ENCODE measurements at regions not wholly inside any gene's neighbourhood (a gene's known extent, or its start where the extent isn't known, plus 50 kb on each side); places are given as distances from the start of the nearest gene placed in this dataset.

DNA sequence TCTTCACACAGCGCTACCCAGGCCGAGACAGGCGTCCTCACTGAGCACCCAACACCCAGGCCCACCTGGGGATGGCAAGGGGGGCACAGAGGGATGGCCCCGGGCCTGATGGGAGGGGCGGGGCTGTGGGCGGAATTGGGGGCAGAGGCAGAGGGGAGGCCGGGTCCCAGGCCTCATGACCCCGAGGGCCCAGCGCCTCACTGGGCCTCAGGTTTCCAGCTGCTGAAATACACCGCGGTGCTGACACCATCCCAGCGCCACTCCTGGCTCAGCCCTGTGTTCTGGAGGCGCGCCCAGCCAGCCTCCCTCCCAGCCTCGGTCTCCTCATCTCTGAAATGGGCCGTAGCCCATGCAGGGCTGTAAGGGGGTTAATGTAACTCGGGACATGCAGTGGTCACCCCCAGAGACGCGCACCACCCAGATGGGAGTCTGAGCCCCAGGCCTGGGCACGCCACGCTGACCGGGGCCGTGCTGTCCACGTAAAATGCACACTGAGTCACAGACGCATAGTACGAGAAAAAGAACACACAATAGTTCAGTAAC lies 82.3 kb downstream of the UNCX start:
- H3K9ac ChIP-seq (ENCODE audit: insufficient read depth, low read length) = no peak overlapping the region
- H3K9me3 ChIP-seq (ENCODE audit: control insufficient read depth, insufficient read depth, low read depth, low read length) = no peaks in the 10 kb centered on the region
- no peak overlapping the region for H2AFZ ChIP-seq (ENCODE audit: low read length)
- H3K36me3 ChIP-seq (ENCODE audit: control insufficient read depth, insufficient read depth, low read length) = no peaks in the 10 kb centered on the region
- H3K27me3 ChIP-seq (ENCODE audit: control insufficient read depth, insufficient read depth, low read length) = no peaks in the 10 kb centered on the region
- no peak overlapping the region for H3K27ac ChIP-seq (ENCODE audit: insufficient read depth, low read length)
- no peak for DNase-seq (ENCODE audit: low read depth in 2 of 2)
- no peaks in the 10 kb centered on the region for H3K79me2 ChIP-seq (ENCODE audit: control insufficient read depth, insufficient read depth, low read length)
- TF ChIP-seq EZH2 (IDR thresholded peaks at IDR 0.05; ENCODE audit: low read length, missing control alignments) = no peak
- TF ChIP-seq, protein P1, sequence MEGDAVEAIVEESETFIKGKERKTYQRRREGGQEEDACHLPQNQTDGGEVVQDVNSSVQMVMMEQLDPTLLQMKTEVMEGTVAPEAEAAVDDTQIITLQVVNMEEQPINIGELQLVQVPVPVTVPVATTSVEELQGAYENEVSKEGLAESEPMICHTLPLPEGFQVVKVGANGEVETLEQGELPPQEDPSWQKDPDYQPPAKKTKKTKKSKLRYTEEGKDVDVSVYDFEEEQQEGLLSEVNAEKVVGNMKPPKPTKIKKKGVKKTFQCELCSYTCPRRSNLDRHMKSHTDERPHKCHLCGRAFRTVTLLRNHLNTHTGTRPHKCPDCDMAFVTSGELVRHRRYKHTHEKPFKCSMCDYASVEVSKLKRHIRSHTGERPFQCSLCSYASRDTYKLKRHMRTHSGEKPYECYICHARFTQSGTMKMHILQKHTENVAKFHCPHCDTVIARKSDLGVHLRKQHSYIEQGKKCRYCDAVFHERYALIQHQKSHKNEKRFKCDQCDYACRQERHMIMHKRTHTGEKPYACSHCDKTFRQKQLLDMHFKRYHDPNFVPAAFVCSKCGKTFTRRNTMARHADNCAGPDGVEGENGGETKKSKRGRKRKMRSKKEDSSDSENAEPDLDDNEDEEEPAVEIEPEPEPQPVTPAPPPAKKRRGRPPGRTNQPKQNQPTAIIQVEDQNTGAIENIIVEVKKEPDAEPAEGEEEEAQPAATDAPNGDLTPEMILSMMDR (conservative IDR thresholded peaks at IDR 0.05 in 1 of 2, IDR thresholded peaks at IDR 0.05 in 1 of 2; ENCODE audit: low read depth in 1 of 2, low read length in 2 of 2) = no peak
- H4K20me1 ChIP-seq (ENCODE audit: control insufficient read depth, extremely low read depth, insufficient read depth, low read length) = no peaks in the 10 kb centered on the region
- H3K4me1 ChIP-seq (ENCODE audit: control insufficient read depth, extremely low read depth, insufficient read depth, low read length) = no peaks in the 10 kb centered on the region
- H3K4me2 ChIP-seq (ENCODE audit: extremely low read depth, insufficient read depth, low read length) = no peak overlapping the region
- H3K4me3 ChIP-seq (replicated peaks in 1 of 4; ENCODE audit: control extremely low read depth in 1 of 4, insufficient read depth in 1 of 4, low read depth in 3 of 4, low read length in 4 of 4) = no peak overlapping the region

DNA sequence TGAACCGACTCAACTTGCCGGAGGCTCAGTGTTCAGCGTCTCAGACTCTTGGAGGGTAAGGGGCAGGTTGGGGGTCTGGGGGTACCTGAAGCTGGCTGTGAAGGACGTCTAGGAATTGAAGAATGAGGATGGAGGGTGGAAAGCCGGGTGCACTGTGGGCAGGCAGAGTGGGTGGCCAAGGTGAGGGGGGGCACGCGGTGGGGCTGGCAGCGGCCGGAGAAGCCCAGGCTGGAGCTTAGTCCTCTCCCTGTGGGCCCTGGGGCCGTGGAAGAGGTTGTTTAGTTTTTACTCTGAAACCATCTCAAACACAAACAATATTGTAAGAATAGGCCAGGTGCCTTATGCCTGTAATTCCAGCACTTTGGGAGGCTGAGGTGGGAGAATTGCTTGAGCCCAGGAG lies 83.4 kb downstream of the UNCX start:
- H3K4me1 ChIP-seq (ENCODE audit: control insufficient read depth, extremely low read depth, insufficient read depth, low read length) = no peaks in the 10 kb centered on the region
- H3K4me3 ChIP-seq (replicated peaks in 1 of 4; ENCODE audit: control extremely low read depth in 1 of 4, insufficient read depth in 1 of 4, low read depth in 3 of 4, low read length in 4 of 4) = no peak overlapping the region
- H2AFZ ChIP-seq (ENCODE audit: low read length) = no peak overlapping the region
- TF ChIP-seq, protein P1 (conservative IDR thresholded peaks at IDR 0.05 in 1 of 2, IDR thresholded peaks at IDR 0.05 in 1 of 2; ENCODE audit: low read depth in 1 of 2, low read length in 2 of 2) = no peak
- no peak for TF ChIP-seq EZH2 (IDR thresholded peaks at IDR 0.05; ENCODE audit: low read length, missing control alignments)
- no peak for DNase-seq (ENCODE audit: low read depth in 2 of 2)
- no peaks in the 10 kb centered on the region for H3K36me3 ChIP-seq (ENCODE audit: control insufficient read depth, insufficient read depth, low read length)
- H3K27ac ChIP-seq (ENCODE audit: insufficient read depth, low read length) = no peak overlapping the region
- no peak overlapping the region for H3K9ac ChIP-seq (ENCODE audit: insufficient read depth, low read length)
- H3K4me2 ChIP-seq (ENCODE audit: extremely low read depth, insufficient read depth, low read length) = no peak overlapping the region
- H3K9me3 ChIP-seq (ENCODE audit: control insufficient read depth, insufficient read depth, low read depth, low read length) = no peaks in the 10 kb centered on the region
- no peaks in the 10 kb centered on the region for H4K20me1 ChIP-seq (ENCODE audit: control insufficient read depth, extremely low read depth, insufficient read depth, low read length)
- no peaks in the 10 kb centered on the region for H3K79me2 ChIP-seq (ENCODE audit: control insufficient read depth, insufficient read depth, low read length)
- no peaks in the 10 kb centered on the region for H3K27me3 ChIP-seq (ENCODE audit: control insufficient read depth, insufficient read depth, low read length)

DNA sequence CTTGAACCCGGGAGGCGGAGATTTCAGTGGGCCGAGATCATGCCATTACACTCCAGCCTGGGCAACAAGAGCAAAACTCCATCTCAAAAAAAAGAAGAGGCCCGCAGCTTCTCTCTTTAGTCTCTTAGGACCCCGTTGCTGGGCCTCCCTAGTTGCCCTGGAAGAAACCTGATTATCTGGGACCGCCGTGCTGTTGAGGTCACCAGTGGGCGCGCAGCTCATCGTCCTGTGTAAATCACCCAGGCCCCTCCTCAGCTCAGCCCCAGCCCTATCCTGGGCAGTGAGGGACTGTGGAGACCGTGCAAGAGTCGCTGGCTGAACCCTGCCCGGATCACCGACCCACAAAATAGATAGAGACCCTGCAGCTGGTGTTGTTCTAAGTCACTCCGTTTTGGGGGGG lies 85.0 kb downstream of the UNCX start:
- Histone ChIP-seq H3K9me3 (ENCODE audit: control insufficient read depth, insufficient read depth, low read depth, low read length) (no peaks in the 10 kb centered on the region), H3K4me1 (ENCODE audit: control insufficient read depth, extremely low read depth, insufficient read depth, low read length) (no peaks in the 10 kb centered on the region), H3K79me2 (ENCODE audit: control insufficient read depth, insufficient read depth, low read length) (no peaks in the 10 kb centered on the region), H3K27me3 (ENCODE audit: control insufficient read depth, insufficient read depth, low read length) (no peaks in the 10 kb centered on the region), H3K4me3 (replicated peaks in 1 of 4; ENCODE audit: control extremely low read depth in 1 of 4, insufficient read depth in 1 of 4, low read depth in 3 of 4, low read length in 4 of 4) (no peak overlapping the region), H3K27ac (ENCODE audit: insufficient read depth, low read length) (no peak overlapping the region), H3K36me3 (ENCODE audit: control insufficient read depth, insufficient read depth, low read length) (no peaks in the 10 kb centered on the region), H3K9ac (ENCODE audit: insufficient read depth, low read length) (no peak overlapping the region), H2AFZ (ENCODE audit: low read length) (no peak overlapping the region), H4K20me1 (ENCODE audit: control insufficient read depth, extremely low read depth, insufficient read depth, low read length) (no peaks in the 10 kb centered on the region), H3K4me2 (ENCODE audit: extremely low read depth, insufficient read depth, low read length) (no peak overlapping the region)
- TF ChIP-seq, protein P1 (conservative IDR thresholded peaks at IDR 0.05 in 1 of 2, IDR thresholded peaks at IDR 0.05 in 1 of 2; ENCODE audit: low read depth in 1 of 2, low read length in 2 of 2) = no peak
- no peak for TF ChIP-seq EZH2 (IDR thresholded peaks at IDR 0.05; ENCODE audit: low read length, missing control alignments)
- no peak for DNase-seq (ENCODE audit: low read depth in 2 of 2)
